H9 (cell line): ENCODE measurements at regions not wholly inside any gene's neighbourhood (a gene's known extent, or its start where the extent isn't known, plus 50 kb on each side); places are given as distances from the start of the nearest gene placed in this dataset.

Experiments
- DNase-seq: peaks from one replicate; pipeline ENCODE4 v3.0.0-alpha.2; 2017
- H2AFZ ChIP-seq: one replicate; pipeline ENCODE4 v1.6.1; 2013; ENCODE audit warnings: mild to moderate bottlenecking, low read length, control low read depth, moderate library complexity
- H2AK5ac ChIP-seq: 2 replicates; pipeline ENCODE4 v1.6.1; 2013; ENCODE audit warnings: low read length, control low read depth, mixed read lengths; ENCODE audit not compliant: insufficient read length
- H2BK120ac ChIP-seq: one replicate; pipeline ENCODE4 v1.6.1; 2013; ENCODE audit warnings: low read depth, mild to moderate bottlenecking, low read length, control low read depth, inconsistent platforms; ENCODE audit not compliant: poor library complexity, severe bottlenecking
- H2BK12ac ChIP-seq: 2 replicates; pipeline ENCODE4 v1.6.1; 2013; ENCODE audit warnings: low read length, control low read depth, mixed read lengths, low read depth; ENCODE audit not compliant: insufficient read length
- H2BK15ac ChIP-seq: 2 replicates; pipeline ENCODE4 v1.6.1; 2013; ENCODE audit warnings: low read depth, low read length, control low read depth
- H2BK20ac ChIP-seq: one replicate; pipeline ENCODE4 v1.6.1; 2013; ENCODE audit warnings: low read depth, mild to moderate bottlenecking, low read length, control low read depth, inconsistent platforms; ENCODE audit not compliant: poor library complexity, severe bottlenecking
- H2BK5ac ChIP-seq: 2 replicates; pipeline ENCODE4 v1.6.1; 2013; ENCODE audit warnings: low read length, control low read depth, mixed read lengths; ENCODE audit not compliant: insufficient read length
- H3K14ac ChIP-seq: 2 replicates; pipeline ENCODE4 v1.6.1; 2013; ENCODE audit warnings: low read length, control low read depth; ENCODE audit not compliant: insufficient read depth
- H3K18ac ChIP-seq: 2 replicates; pipeline ENCODE4 v1.6.1; 2013; ENCODE audit warnings: low read depth, mild to moderate bottlenecking, mixed read lengths, low read length, control low read depth; ENCODE audit not compliant: insufficient read length
- H3K23ac ChIP-seq: 2 replicates; pipeline ENCODE4 v1.6.1; 2013; ENCODE audit warnings: low read length, control low read depth, mixed read lengths, low read depth; ENCODE audit not compliant: insufficient read length
- H3K23me2 ChIP-seq: 2 replicates; pipeline ENCODE4 v1.6.1; 2013; ENCODE audit warnings: low read depth, mild to moderate bottlenecking, mixed read lengths, low read length, control low read depth; ENCODE audit not compliant: insufficient read length, poor library complexity, severe bottlenecking
- H3K27ac ChIP-seq: 2 replicates; pipeline ENCODE4 v1.5.1; 2013; ENCODE audit warnings: low read length, control low read depth, mixed read lengths, low read depth; ENCODE audit not compliant: insufficient read length
- H3K27me3 ChIP-seq: 2 replicates; pipeline ENCODE4 v1.6.1; 2013; ENCODE audit warnings: low read length, control low read depth, inconsistent platforms; ENCODE audit not compliant: insufficient read depth
- H3K4ac ChIP-seq: 2 replicates; pipeline ENCODE4 v1.6.1; 2013; ENCODE audit warnings: low read depth, mild to moderate bottlenecking, control low read depth, inconsistent platforms, low read length, moderate library complexity
- H3K4me1 ChIP-seq: 2 replicates; pipeline ENCODE4 v1.6.1; 2013; ENCODE audit warnings: low read length, control low read depth, inconsistent platforms; ENCODE audit not compliant: insufficient read depth
- H3K4me2 ChIP-seq: 2 replicates; pipeline ENCODE4 v1.6.1; 2013; ENCODE audit warnings: low read length, control low read depth, mixed read lengths; ENCODE audit not compliant: insufficient read length, insufficient read depth
- H3K56ac ChIP-seq: 2 replicates; pipeline ENCODE4 v1.6.1; 2013; ENCODE audit warnings: low read depth, mild to moderate bottlenecking, mixed read lengths, low read length, control low read depth; ENCODE audit not compliant: insufficient read length
- H3K79me1 ChIP-seq: 2 replicates; pipeline ENCODE4 v1.6.1; 2013; ENCODE audit warnings: low read depth, mild to moderate bottlenecking, moderate library complexity, low read length, control low read depth, inconsistent platforms; ENCODE audit not compliant: insufficient read depth, poor library complexity, severe bottlenecking
- H3K79me2 ChIP-seq: 2 replicates; pipeline ENCODE4 v1.6.1; 2013; ENCODE audit warnings: low read length, control low read depth, inconsistent platforms; ENCODE audit not compliant: insufficient read depth
- H3K9ac ChIP-seq: 2 replicates; pipeline ENCODE4 v1.6.1; 2013; ENCODE audit warnings: low read length, control low read depth, mixed read lengths; ENCODE audit not compliant: insufficient read length; ENCODE audit errors: extremely low read depth
- H3K9me3 ChIP-seq: one replicate; pipeline ENCODE4 v1.6.1; 2013; ENCODE audit warnings: low read depth, low read length, inconsistent platforms; ENCODE audit not compliant: control insufficient read depth
- H3T11ph ChIP-seq: one replicate; pipeline ENCODE4 v1.6.1; 2013; ENCODE audit warnings: mild to moderate bottlenecking, low read length, control low read depth, inconsistent platforms
- H4K20me1 ChIP-seq: one replicate; pipeline ENCODE4 v1.6.1; 2013; ENCODE audit not compliant: control insufficient read depth, insufficient read length, insufficient read depth
- H4K5ac ChIP-seq: 2 replicates; pipeline ENCODE4 v1.6.1; 2013; ENCODE audit warnings: low read depth, mild to moderate bottlenecking, mixed read lengths, low read length, control low read depth; ENCODE audit not compliant: insufficient read length
- H4K8ac ChIP-seq: replicated peaks from 2 replicates; pipeline ENCODE4 v1.6.1; 2013; ENCODE audit warnings: low read length, control low read depth, mixed read lengths, low read depth; ENCODE audit not compliant: insufficient read length
- H4K91ac ChIP-seq: 2 replicates; pipeline ENCODE4 v1.6.1; 2013; ENCODE audit warnings: low read depth, mild to moderate bottlenecking, moderate library complexity, mixed read lengths, low read length, control low read depth; ENCODE audit not compliant: insufficient read length
- H3K27ac Mint-ChIP-seq, 3 experiments: 2 replicates in 2 of 3; 3 replicates in 1 of 3; pipeline ENCODE4 v1.8.0; 2020 to 2021; ENCODE audit warnings: mixed read lengths in 3 of 3, mild to moderate bottlenecking in 1 of 3, moderate library complexity in 1 of 3
- H3K27me3 Mint-ChIP-seq: 2 replicates; pipeline ENCODE4 v1.8.0; 2021; ENCODE audit warnings: low read depth, mild to moderate bottlenecking, moderate library complexity, mixed read lengths
- H3K36me3 Mint-ChIP-seq, 3 experiments: 2 replicates in 2 of 3; 3 replicates in 1 of 3; pipeline ENCODE4 v1.8.0; 2020 to 2021; ENCODE audit warnings: low read depth in 3 of 3, mixed read lengths in 3 of 3; ENCODE audit not compliant: insufficient read depth in 1 of 3
- H3K4me1 Mint-ChIP-seq, 2 experiments: 2 replicates each; pipeline ENCODE4 v1.8.0; 2020; ENCODE audit warnings: mixed read lengths in 2 of 2
- H3K4me3 Mint-ChIP-seq, 2 experiments: 2 replicates in 1 of 2; 3 replicates in 1 of 2; pipeline ENCODE4 v1.8.0; 2020 to 2021; ENCODE audit warnings: mild to moderate bottlenecking in 2 of 2, mixed read lengths in 2 of 2, moderate library complexity in 1 of 2
- H3K9me3 Mint-ChIP-seq, 2 experiments: 2 replicates in 1 of 2; 3 replicates in 1 of 2; pipeline ENCODE4 v1.8.0; 2020; ENCODE audit warnings: mild to moderate bottlenecking in 2 of 2, mixed read lengths in 2 of 2, moderate library complexity in 1 of 2
- WGBS: extraction: QIAGEN DNeasy Blood & Tissue Kit; methylation state at CpG from one replicate; pipeline ENCODE4 v1.1.7; 2013; ENCODE audit warnings: missing lambda C conversion rate, low lambda C conversion rate, mixed read lengths; ENCODE audit not compliant: insufficient read length; ENCODE audit errors: extremely low coverage; 5-methylcytosine and 5-hydroxymethylcytosine counted together
- TF ChIP-seq, protein P1 (sequence below): fragments of 200-600 bp; sonication (generic); conservative IDR thresholded peaks from 3 replicates; pipeline ENCODE4 v1.8.0; 2021; ENCODE audit warnings: antibody characterized with exemption, mild to moderate bottlenecking

DNA sequence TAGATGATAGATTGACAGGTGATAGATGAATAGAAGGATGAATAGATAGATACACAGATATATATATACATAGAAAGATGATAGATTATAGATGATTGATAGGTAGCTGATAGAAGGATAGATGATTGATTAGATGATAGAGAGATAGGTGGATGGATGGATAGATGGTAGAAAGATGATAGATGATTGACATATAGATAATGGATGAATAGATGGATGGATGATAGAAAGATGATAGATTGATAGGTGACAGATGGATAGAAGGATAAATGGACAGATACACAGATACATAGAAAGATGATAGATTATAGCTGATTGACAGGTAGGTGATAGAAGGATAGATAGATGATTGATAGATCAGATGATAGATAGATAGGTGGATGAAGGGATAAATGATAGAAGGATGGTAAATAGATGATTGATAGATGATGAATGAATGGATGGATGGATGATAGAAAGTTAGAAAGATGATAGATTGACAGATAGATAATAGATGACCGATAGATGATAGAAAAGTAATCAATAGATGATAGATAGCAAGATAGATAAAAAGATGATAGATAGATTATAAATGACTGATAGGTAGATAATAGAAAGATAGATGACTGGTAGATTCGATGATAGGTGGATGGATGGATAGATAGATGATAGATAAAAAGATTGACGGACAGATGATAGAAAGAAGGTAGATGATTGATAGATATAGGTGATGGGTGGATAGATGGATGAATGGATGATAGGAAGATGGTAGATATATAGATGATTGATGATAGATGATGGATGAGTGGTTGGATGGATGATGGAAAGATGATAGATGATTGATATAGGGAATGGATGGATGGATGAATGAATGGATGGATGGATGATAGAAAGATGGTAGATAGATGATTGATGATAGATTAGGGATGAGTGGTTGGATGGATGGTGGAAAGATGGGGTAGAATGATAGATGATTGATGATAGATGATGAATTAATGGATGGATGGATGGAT, 80.4 kb downstream of the MICALL2 start:
- Histone ChIP-seq H3K18ac (no peak overlapping the region), H3K79me2 (no peaks in the 10 kb centered on the region), H4K8ac (no peak overlapping the region), H3K56ac (no peak overlapping the region), H3K4me2 (no peak overlapping the region), H2BK15ac (no peak overlapping the region), H3K9ac (no peak overlapping the region), H3K14ac (no peak overlapping the region), H3K79me1 (no peaks in the 10 kb centered on the region), H3K27me3 (no peaks in the 10 kb centered on the region), H2BK20ac (no peak overlapping the region), H3T11ph (no peak overlapping the region), H3K27ac (no peak overlapping the region), H2BK12ac (no peak overlapping the region), H2BK120ac (no peak overlapping the region), H2BK5ac (no peak overlapping the region), H4K5ac (no peak overlapping the region), H4K91ac (no peak overlapping the region), H2AK5ac (no peak overlapping the region), H3K23me2 (no peaks in the 10 kb centered on the region), H2AFZ (no peak overlapping the region), H3K23ac (no peak overlapping the region), H4K20me1 (no peaks in the 10 kb centered on the region), H3K4ac (no peak overlapping the region), H3K4me1 (no peaks in the 10 kb centered on the region), H3K9me3 (no peaks in the 10 kb centered on the region)
- H3K4me3 Mint-ChIP-seq = no peak overlapping the region
- no peaks in the 10 kb centered on the region for H3K36me3 Mint-ChIP-seq
- TF ChIP-seq, protein P1, sequence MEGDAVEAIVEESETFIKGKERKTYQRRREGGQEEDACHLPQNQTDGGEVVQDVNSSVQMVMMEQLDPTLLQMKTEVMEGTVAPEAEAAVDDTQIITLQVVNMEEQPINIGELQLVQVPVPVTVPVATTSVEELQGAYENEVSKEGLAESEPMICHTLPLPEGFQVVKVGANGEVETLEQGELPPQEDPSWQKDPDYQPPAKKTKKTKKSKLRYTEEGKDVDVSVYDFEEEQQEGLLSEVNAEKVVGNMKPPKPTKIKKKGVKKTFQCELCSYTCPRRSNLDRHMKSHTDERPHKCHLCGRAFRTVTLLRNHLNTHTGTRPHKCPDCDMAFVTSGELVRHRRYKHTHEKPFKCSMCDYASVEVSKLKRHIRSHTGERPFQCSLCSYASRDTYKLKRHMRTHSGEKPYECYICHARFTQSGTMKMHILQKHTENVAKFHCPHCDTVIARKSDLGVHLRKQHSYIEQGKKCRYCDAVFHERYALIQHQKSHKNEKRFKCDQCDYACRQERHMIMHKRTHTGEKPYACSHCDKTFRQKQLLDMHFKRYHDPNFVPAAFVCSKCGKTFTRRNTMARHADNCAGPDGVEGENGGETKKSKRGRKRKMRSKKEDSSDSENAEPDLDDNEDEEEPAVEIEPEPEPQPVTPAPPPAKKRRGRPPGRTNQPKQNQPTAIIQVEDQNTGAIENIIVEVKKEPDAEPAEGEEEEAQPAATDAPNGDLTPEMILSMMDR = no peak
- 100% methylated on average over 3 of the region's 3 CpGs for WGBS
- H3K9me3 Mint-ChIP-seq = no peaks in the 10 kb centered on the region
- H3K4me1 Mint-ChIP-seq = no peaks in the 10 kb centered on the region
- H3K27ac Mint-ChIP-seq = no peak overlapping the region
- DNase-seq = no peak
- H3K27me3 Mint-ChIP-seq = peaks cover 31% of the 10 kb centered on the region
